HEK293 (cell line): ENCODE measurements at regions not wholly inside any gene's neighbourhood (a gene's known extent, or its start where the extent isn't known, plus 50 kb on each side); places are given as distances from the start of the nearest gene placed in this dataset.

Experiments used
- CTCF ChIP-seq: fragments of 450-650 bp; formaldehyde crosslinking; IDR thresholded peaks from 2 replicates; pipeline ENCODE4 v1.5.1; 2016; ENCODE audit warnings: missing biosample characterization, missing genetic modification characterization
- ZNF76 ChIP-seq: fragments of 450-650 bp; formaldehyde crosslinking; IDR thresholded peaks from 2 replicates; pipeline ENCODE4; 2016; ENCODE audit warnings: low read depth, missing biosample characterization, missing genetic modification characterization, borderline replicate concordance
- ZNF830 ChIP-seq: fragments of 450-650 bp; IDR thresholded peaks from 2 replicates; pipeline ENCODE4 v1.5.0; 2018; ENCODE audit warnings: missing biosample characterization, missing genetic modification characterization, low read depth, mild to moderate bottlenecking, moderate library complexity

GRCh38 chr10:37680716-37681616 lies 176.4 kb downstream of the ZNF248 start:
- no peak for TF ChIP-seq ZNF830
- TF ChIP-seq CTCF: no peak
- no peak for TF ChIP-seq ZNF76
